Bronchial epithelial cell (primary cell): ENCODE measurements at regions not wholly inside any gene's neighbourhood (a gene's known extent, or its start where the extent isn't known, plus 50 kb on each side); places are given as distances from the start of the nearest gene placed in this dataset.

Experiments
- DNase-seq: peaks from one replicate; pipeline ENCODE4 v3.0.0-alpha.2; 2010; ENCODE audit warnings: low read depth
- FAIRE-seq: peaks from 2 replicates; lab custom pipeline; 2011; peaks lifted over from hg19 to GRCh38; lab: Jason Lieb, UNC
- H3K27me3 ChIP-seq: 2 replicates; pipeline ENCODE4 v1.5.1; 2011; ENCODE audit warnings: low read length; ENCODE audit not compliant: control insufficient read depth, insufficient read depth
- H3K36me3 ChIP-seq: 2 replicates; pipeline ENCODE4 v1.5.1; 2011; ENCODE audit warnings: low read length; ENCODE audit not compliant: control insufficient read depth, insufficient read depth
- H3K4me3 ChIP-seq: 2 replicates; pipeline ENCODE4 v1.5.1; 2011; ENCODE audit warnings: mild to moderate bottlenecking, low read depth, low read length, control low read depth
- TF ChIP-seq, protein P1 (sequence below): IDR thresholded peaks from 2 replicates; pipeline ENCODE4 v1.5.1; 2011; ENCODE audit warnings: mild to moderate bottlenecking, moderate library complexity, low read length, control low read depth, inconsistent platforms; ENCODE audit not compliant: insufficient read depth, severe bottlenecking

DNA sequence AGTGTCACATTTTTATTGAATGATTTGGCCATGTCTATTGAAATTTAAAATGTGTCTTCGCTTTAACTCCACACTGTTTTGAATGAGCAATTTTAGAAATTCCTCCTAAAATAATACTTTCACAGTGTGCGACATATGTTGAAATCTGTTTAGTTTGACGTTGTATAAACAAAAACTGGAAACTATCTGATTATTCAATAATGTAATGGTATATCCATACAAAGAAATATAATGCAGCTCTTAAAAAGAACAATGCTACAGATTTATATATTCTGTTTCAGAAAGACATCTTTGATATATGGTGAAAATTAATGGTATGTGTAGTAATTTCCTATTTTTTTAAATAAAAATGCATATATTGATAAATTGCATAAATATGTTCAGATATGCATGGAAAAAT lies 268.7 kb upstream of the SORL1-AS1 start:
- Histone ChIP-seq H3K36me3 (no peaks in the 10 kb centered on the region), H3K27me3 (peaks cover 6% of the 10 kb centered on the region), H3K4me3 (no peak overlapping the region)
- DNase-seq (no peak), FAIRE-seq (no peak)
- TF ChIP-seq, protein P1, sequence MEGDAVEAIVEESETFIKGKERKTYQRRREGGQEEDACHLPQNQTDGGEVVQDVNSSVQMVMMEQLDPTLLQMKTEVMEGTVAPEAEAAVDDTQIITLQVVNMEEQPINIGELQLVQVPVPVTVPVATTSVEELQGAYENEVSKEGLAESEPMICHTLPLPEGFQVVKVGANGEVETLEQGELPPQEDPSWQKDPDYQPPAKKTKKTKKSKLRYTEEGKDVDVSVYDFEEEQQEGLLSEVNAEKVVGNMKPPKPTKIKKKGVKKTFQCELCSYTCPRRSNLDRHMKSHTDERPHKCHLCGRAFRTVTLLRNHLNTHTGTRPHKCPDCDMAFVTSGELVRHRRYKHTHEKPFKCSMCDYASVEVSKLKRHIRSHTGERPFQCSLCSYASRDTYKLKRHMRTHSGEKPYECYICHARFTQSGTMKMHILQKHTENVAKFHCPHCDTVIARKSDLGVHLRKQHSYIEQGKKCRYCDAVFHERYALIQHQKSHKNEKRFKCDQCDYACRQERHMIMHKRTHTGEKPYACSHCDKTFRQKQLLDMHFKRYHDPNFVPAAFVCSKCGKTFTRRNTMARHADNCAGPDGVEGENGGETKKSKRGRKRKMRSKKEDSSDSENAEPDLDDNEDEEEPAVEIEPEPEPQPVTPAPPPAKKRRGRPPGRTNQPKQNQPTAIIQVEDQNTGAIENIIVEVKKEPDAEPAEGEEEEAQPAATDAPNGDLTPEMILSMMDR: no peak

DNA sequence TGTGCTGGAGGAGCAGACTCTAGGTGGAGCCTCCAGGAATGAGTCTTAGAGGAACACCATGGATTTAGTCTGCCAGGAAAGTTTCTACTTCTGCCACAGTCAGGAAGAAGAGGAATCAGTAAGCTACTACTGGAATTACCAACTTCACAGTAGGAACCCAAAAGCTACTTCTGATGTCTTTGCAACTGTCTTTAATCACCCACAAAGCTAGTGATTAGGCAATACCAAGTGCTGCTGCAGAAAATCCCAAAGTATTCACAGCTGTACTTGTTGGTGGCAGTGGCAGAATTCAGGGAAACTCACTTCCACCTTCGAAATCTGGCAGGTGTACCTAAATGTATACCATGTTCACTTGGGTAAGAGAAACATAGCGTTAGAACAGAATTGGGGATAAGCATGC lies 264.5 kb upstream of the SORL1-AS1 start:
- FAIRE-seq (no peak), DNase-seq (no peak)
- TF ChIP-seq, protein P1: no peak
- Histone ChIP-seq H3K36me3 (no peaks in the 10 kb centered on the region), H3K27me3 (peaks cover 2% of the 10 kb centered on the region), H3K4me3 (no peak overlapping the region)

DNA sequence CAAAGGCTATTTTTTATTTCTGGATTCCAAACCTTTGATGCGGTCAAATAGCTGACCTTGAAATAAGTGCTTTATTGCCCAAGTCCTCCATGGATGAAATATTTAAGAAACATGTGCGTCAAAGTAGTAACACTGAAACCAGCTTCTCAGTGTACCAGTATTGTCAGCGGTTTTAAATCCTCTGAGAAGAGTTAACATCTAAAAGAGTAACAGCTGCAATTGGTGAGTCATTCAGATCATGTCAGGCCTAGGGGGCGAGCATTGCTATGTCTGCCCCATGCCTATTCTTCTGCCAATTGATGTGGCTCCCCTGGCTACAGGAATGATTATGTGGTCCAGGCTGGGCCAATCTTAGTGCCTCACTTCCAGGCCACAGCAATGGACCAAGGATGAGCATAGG lies 263.3 kb upstream of the SORL1-AS1 start:
- DNase-seq: no peak
- Histone ChIP-seq H3K27me3 (no peaks in the 10 kb centered on the region), H3K36me3 (no peaks in the 10 kb centered on the region), H3K4me3 (no peak overlapping the region)
- FAIRE-seq: no peak
- TF ChIP-seq, protein P1: no peak

DNA sequence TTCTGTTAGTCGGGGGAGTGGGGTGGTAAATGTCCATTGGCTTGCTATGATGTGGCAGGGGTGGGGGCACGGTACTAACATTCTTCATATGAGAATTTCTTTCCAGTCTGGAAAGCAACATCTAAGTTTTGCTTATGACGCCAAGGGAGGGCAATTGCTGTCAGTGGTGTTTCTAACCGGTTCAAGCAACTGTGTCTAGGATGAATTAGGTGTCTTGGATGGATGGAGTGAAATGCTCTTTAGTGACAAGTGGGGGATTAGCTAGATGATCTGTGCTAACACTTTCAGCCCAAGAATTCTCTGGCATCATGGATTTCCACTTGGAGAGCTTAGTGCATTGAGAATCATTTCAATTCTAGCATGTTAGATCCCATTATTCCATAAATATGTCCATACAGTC lies 262.6 kb upstream of the SORL1-AS1 start:
- TF ChIP-seq, protein P1: no peak
- DNase-seq: no peak
- Histone ChIP-seq H3K4me3 (no peak overlapping the region), H3K27me3 (no peaks in the 10 kb centered on the region), H3K36me3 (no peaks in the 10 kb centered on the region)
- no peak for FAIRE-seq

DNA sequence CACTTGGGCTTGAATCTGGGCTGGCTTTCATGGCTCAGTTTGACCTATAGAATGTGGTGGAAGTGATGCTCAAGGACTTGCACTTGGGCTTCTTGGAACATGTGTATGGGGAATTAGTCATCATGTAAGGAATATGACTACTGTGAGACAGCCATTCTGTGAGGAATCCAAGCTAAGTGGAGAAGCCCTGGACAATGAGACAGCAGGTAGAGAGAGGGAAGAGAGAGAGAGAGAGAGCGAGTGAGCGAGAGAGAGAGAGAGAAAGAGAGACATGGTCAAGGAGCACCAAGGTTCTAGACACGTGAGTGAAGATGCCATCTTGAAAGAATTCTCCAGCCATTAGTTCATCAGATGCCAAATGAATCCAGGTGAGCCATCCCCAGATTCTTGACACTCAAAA lies 261.6 kb upstream of the SORL1-AS1 start:
- DNase-seq (no peak), FAIRE-seq (no peak)
- H3K36me3 ChIP-seq: no peaks in the 10 kb centered on the region
- no peaks in the 10 kb centered on the region for H3K27me3 ChIP-seq
- H3K4me3 ChIP-seq: no peak overlapping the region
- TF ChIP-seq, protein P1: no peak

DNA sequence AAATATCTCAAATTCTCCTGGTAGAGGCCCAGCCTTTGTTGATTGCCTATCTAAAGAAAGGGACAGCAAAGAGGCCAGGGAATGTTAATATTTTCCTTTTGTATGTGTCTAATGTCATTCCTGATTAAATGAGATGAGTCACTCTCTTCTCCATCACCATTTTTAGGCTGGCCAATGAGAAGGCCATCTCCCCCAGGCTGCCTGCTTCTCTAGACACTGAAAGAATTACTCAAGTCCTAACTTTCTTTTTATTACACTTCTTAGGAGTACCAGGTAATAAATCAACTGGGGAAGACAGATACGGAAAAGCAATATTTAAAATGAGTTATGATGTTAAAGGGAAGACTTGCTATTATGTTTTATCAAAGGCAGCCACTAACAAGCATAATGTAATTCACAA lies 259.2 kb upstream of the SORL1-AS1 start:
- FAIRE-seq (no peak), DNase-seq (no peak)
- Histone ChIP-seq H3K4me3 (no peak overlapping the region), H3K27me3 (no peaks in the 10 kb centered on the region), H3K36me3 (no peaks in the 10 kb centered on the region)
- TF ChIP-seq, protein P1: no peak
